ENCODE measurements at regions not wholly inside any gene's neighbourhood (a gene's known extent, or its start where the extent isn't known, plus 50 kb on each side); places are given as distances from the start of the nearest gene placed in this dataset.

GRCh38 chr22:26767351-26768155, 110.2 kb downstream of the MIAT start (continued):
- TF ChIP-seq CHD7 (IDR thresholded peaks at IDR 0.05; ENCODE audit: insufficient replicate concordance, low read length) (no peak), KDM4A (IDR thresholded peaks at IDR 0.05; ENCODE audit: low read depth, low read length, severe bottlenecking) (no peak), SIX5 (IDR thresholded peaks at IDR 0.05; ENCODE audit: low read depth, low read length) (no peak), TBP (IDR thresholded peaks at IDR 0.05; ENCODE audit: low read depth, low read length) (no peak)

Measured in H1 (cell line).